HCT116 (cell line): ENCODE measurements at regions not wholly inside any gene's neighbourhood (a gene's known extent, or its start where the extent isn't known, plus 50 kb on each side); places are given as distances from the start of the nearest gene placed in this dataset.

Experiments
- ATAC-seq: fragments of 200-7000 bp; cut with Tn5 transposase; 2 replicates; pipeline ENCODE4 v1.9.1; 2020; ENCODE audit warnings: mild to moderate bottlenecking, moderate library complexity
- BruUV-seq: library from RNA; stranded (reverse); fragments of 400-500 nt; replicated peaks from 2 replicates; lab custom pipeline; 2021; lab: Mats Ljungman, UMichigan
- CTCF ChIA-PET: fragments of 300-600 bp; sonication (Branson Sonifier 250); formaldehyde crosslinking; loops from one replicate; lab custom pipeline; 2021; ENCODE audit warnings: antibody characterized with exemption; lab: Charles Lee
- POLR2A ChIA-PET: fragments of 300-600, 350-600 bp; sonication (Branson Sonifier 250); formaldehyde crosslinking; loops from one replicate; lab custom pipeline; 2021; ENCODE audit warnings: antibody characterized with exemption; lab: Charles Lee
- RAD21 ChIA-PET, 2 experiments: fragments of 300-600 bp; sonication (Branson Sonifier 250); formaldehyde crosslinking; loops; one replicate each; lab custom pipeline; 2023; ENCODE audit warnings: low total read pairs in 2 of 2; ENCODE audit not compliant: uncharacterized antibody in 2 of 2, unreplicated experiment in 2 of 2, low non-redundant PET in 1 of 2; lab: Charles Lee
- DNase-seq: peaks from one replicate; pipeline ENCODE4 v3.0.0-alpha.2; 2010; ENCODE audit warnings: low read depth, low spot score
- H2AFZ ChIP-seq: fragments of 200-600 bp; shearing (Covaris generic), sonication (generic); 2 replicates; pipeline ENCODE4 v1.6.1; 2017; ENCODE audit warnings: low read depth, mixed run types, mixed read lengths, antibody characterized with exemption, low read length; ENCODE audit not compliant: poor library complexity, severe bottlenecking
- H3K27ac ChIP-seq: 2 replicates; pipeline ENCODE4 v1.5.1; 2012; ENCODE audit warnings: low read depth, low read length
- H3K27me3 ChIP-seq: fragments of 200-600 bp; sonication (generic); 2 replicates; pipeline ENCODE4 v1.6.1; 2016; ENCODE audit warnings: mixed run types, low read length, mixed read lengths; ENCODE audit not compliant: insufficient read depth
- H3K36me3 ChIP-seq, 2 experiments: fragments of 200-500 bp in 1 of 2; fragments of 200-600 bp in 1 of 2; sonication (Bioruptor generic) in 1 of 2; sonication (generic) in 1 of 2; 2 replicates each; pipeline versions ENCODE4 v1.5.1 to v1.6.1; 2014 to 2016; ENCODE audit warnings: low read length in 2 of 2, inconsistent platforms in 1 of 2, mixed read lengths in 1 of 2, mixed run types in 1 of 2; ENCODE audit not compliant: insufficient read depth in 2 of 2, control insufficient read depth in 1 of 2
- H3K4me1 ChIP-seq, 2 experiments: fragments of 200-600 bp in 1 of 2; sonication (generic) in 1 of 2; 2 replicates each; pipeline versions ENCODE4 v1.5.1 to v1.6.1; 2012 to 2017; ENCODE audit warnings: low read length in 2 of 2, inconsistent platforms in 1 of 2, mild to moderate bottlenecking in 1 of 2, mixed read lengths in 1 of 2, mixed run types in 1 of 2, moderate library complexity in 1 of 2; ENCODE audit not compliant: insufficient read depth in 2 of 2, control insufficient read depth in 1 of 2
- H3K4me2 ChIP-seq: fragments of 200-600 bp; sonication (generic); 2 replicates; pipeline ENCODE4 v1.6.1; 2017; ENCODE audit warnings: mixed run types, low read length, mixed read lengths
- H3K4me3 ChIP-seq, 2 experiments: fragments of 200-600 bp in 1 of 2; sonication (generic) in 1 of 2; replicated peaks in 1 of 2; 2 replicates each; pipeline ENCODE4 v1.5.1; 2011 to 2016; ENCODE audit warnings: low read length in 2 of 2, control low read depth in 1 of 2, low read depth in 1 of 2, mild to moderate bottlenecking in 1 of 2, mixed read lengths in 1 of 2, mixed run types in 1 of 2
- H3K79me2 ChIP-seq: fragments of 200-600 bp; sonication (generic); 2 replicates; pipeline ENCODE4 v1.6.1; 2017; ENCODE audit warnings: mild to moderate bottlenecking, mixed run types, low read length, moderate library complexity, mixed read lengths; ENCODE audit not compliant: insufficient read depth
- H3K9ac ChIP-seq: fragments of 200-600 bp; sonication (generic); 2 replicates; pipeline ENCODE4 v1.6.1; 2016; ENCODE audit warnings: low read length, mixed read lengths
- H3K9me2 ChIP-seq: fragments of 200-600 bp; sonication (generic), shearing (Covaris generic); 2 replicates; pipeline ENCODE4 v1.6.1; 2017; ENCODE audit warnings: mixed run types, mild to moderate bottlenecking, moderate library complexity; ENCODE audit not compliant: insufficient read depth
- H3K9me3 ChIP-seq, 2 experiments: fragments of 200-500 bp in 1 of 2; fragments of 200-600 bp in 1 of 2; sonication (Bioruptor generic) in 1 of 2; sonication (generic) in 1 of 2; 2 replicates each; pipeline ENCODE4 v1.6.1; 2014 to 2017; ENCODE audit warnings: low read length in 2 of 2, mixed read lengths in 2 of 2, inconsistent platforms in 1 of 2, low read depth in 1 of 2, mild to moderate bottlenecking in 1 of 2, mixed run types in 1 of 2, moderate library complexity in 1 of 2; ENCODE audit not compliant: control insufficient read depth in 1 of 2, insufficient read depth in 1 of 2
- H4K20me1 ChIP-seq: fragments of 200-600 bp; sonication (generic), shearing (Covaris generic); 2 replicates; pipeline ENCODE4 v1.6.1; 2017; ENCODE audit warnings: mixed run types, mild to moderate bottlenecking, moderate library complexity; ENCODE audit not compliant: insufficient read depth
- CBX3 ChIP-seq: IDR thresholded peaks from 2 replicates; pipeline ENCODE4 v1.6.1; 2012; ENCODE audit warnings: low read depth
- CEBPB ChIP-seq: IDR thresholded peaks from 2 replicates; pipeline ENCODE4 v1.6.1; 2012; ENCODE audit warnings: low read depth
- EGR1 ChIP-seq: IDR thresholded peaks from 2 replicates; pipeline ENCODE4 v1.6.1; 2012; ENCODE audit warnings: low read depth
- EZH2phosphoT487 ChIP-seq: fragments of 200-600 bp; IDR thresholded peaks from 2 replicates; pipeline ENCODE4 v1.6.1; 2018; ENCODE audit warnings: antibody characterized with exemption, borderline replicate concordance
- JUND ChIP-seq: IDR thresholded peaks from 2 replicates; pipeline ENCODE4 v1.6.1; 2012
- RAD21 ChIP-seq: IDR thresholded peaks from 2 replicates; pipeline ENCODE4 v1.6.1; 2012; ENCODE audit warnings: low read depth, mild to moderate bottlenecking
- REST ChIP-seq: IDR thresholded peaks from 2 replicates; pipeline ENCODE4 v1.6.1; 2012; ENCODE audit warnings: low read depth
- SIN3A ChIP-seq: IDR thresholded peaks from 2 replicates; pipeline ENCODE4 v1.6.1; 2012; ENCODE audit warnings: low read depth
- SP1 ChIP-seq: IDR thresholded peaks from 2 replicates; pipeline ENCODE4 v1.6.1; 2012; ENCODE audit warnings: low read depth
- ZBTB33 ChIP-seq: IDR thresholded peaks from 2 replicates; pipeline ENCODE4 v1.6.1; 2011; ENCODE audit warnings: mild to moderate bottlenecking, low read length, moderate library complexity; ENCODE audit not compliant: insufficient replicate concordance; ENCODE audit errors: extremely low read depth
- ZFX ChIP-seq: fragments of 450-650 bp; IDR thresholded peaks from 2 replicates; pipeline ENCODE4 v1.6.1; 2017
- intact Hi-C: fragments of 100-400 bp; cut with micrococcal nuclease; formaldehyde crosslinking; loops from 2 replicates; pipeline ENCODE4 v1.10.0; 2022

GRCh38 chr1:187245201-187245600 lies 416.5 kb downstream of the PLA2G4A start:
- DNase-seq (no peak), ATAC-seq (no peak)
- H3K27me3 ChIP-seq = no peaks in the 10 kb centered on the region
- ChIA-PET RAD21 (no interaction called here), POLR2A (no interaction called here), CTCF (no interaction called here)
- no peaks in the 10 kb centered on the region for H4K20me1 ChIP-seq
- H3K4me3 ChIP-seq = no peak overlapping the region
- H2AFZ ChIP-seq = no peak overlapping the region
- intact Hi-C loops = no loop called here
- no peaks in the 10 kb centered on the region for H3K9me3 ChIP-seq
- H3K4me1 ChIP-seq = no peaks in the 10 kb centered on the region
- H3K4me2 ChIP-seq = no peak overlapping the region
- no peak overlapping the region for H3K27ac ChIP-seq
- TF ChIP-seq RAD21 (no peak), ZFX (no peak), SIN3A (no peak), ZBTB33 (no peak), EZH2phosphoT487 (no peak), CBX3 (no peak), REST (no peak), SP1 (no peak), JUND (no peak), CEBPB (no peak), EGR1 (no peak)
- TF ChIP-seq, all 23 proteins: peak for 0
- H3K79me2 ChIP-seq = no peaks in the 10 kb centered on the region
- no peaks in the 10 kb centered on the region for H3K9me2 ChIP-seq
- H3K9ac ChIP-seq = no peak overlapping the region
- BruUV-seq = no TSS peak
- no peaks in the 10 kb centered on the region for H3K36me3 ChIP-seq
